IMR-90 (cell line): ENCODE measurements at regions not wholly inside any gene's neighbourhood (a gene's known extent, or its start where the extent isn't known, plus 50 kb on each side); places are given as distances from the start of the nearest gene placed in this dataset.

Source experiments
- ATAC-seq: fragments of 200-7000 bp; cut with Tn5 transposase; 2 replicates; pipeline ENCODE4 v1.9.1; 2020; ENCODE audit warnings: low read depth, mild to moderate bottlenecking, moderate library complexity
- BruUV-seq: library from RNA; stranded (reverse); fragments of 400-500 nt; replicated peaks from 2 replicates; lab custom pipeline; 2021; lab: Mats Ljungman, UMichigan
- CTCF ChIA-PET: fragments of 300-600 bp; formaldehyde crosslinking; extraction: SDS; loops from one replicate; lab custom pipeline; 2021; ENCODE audit warnings: antibody characterized with exemption; lab: Yijun Ruan, JAX
- POLR2A ChIA-PET: fragments of 300-600 bp; sonication (Branson Sonifier 250); formaldehyde crosslinking; loops from one replicate; lab custom pipeline; 2022; ENCODE audit warnings: antibody characterized with exemption; ENCODE audit not compliant: unreplicated experiment; lab: Charles Lee
- DNase-seq: peaks from one replicate; pipeline ENCODE4 v3.0.0; 2013
- H2AFZ ChIP-seq: replicated peaks from 2 replicates; pipeline ENCODE3; 2013; ENCODE audit warnings: low read length, mild to moderate bottlenecking; ENCODE audit not compliant: poor library complexity
- H2AK5ac ChIP-seq: 2 replicates; pipeline ENCODE4 v1.6.1; 2013; ENCODE audit warnings: low read depth, low read length, inconsistent platforms
- H2AK9ac ChIP-seq: replicated peaks from 2 replicates; pipeline ENCODE3; 2013; ENCODE audit warnings: mild to moderate bottlenecking, low read depth, low read length, moderate library complexity; ENCODE audit not compliant: poor library complexity
- H2BK120ac ChIP-seq: 2 replicates; pipeline ENCODE4 v1.6.1; 2013; ENCODE audit warnings: low read depth, low read length, inconsistent platforms
- H2BK15ac ChIP-seq: 3 replicates; pipeline ENCODE4 v1.6.1; 2013; ENCODE audit warnings: low read depth, low read length, inconsistent platforms
- H2BK20ac ChIP-seq: 2 replicates; pipeline ENCODE4 v1.6.1; 2013; ENCODE audit warnings: low read depth, mild to moderate bottlenecking, inconsistent platforms, low read length, moderate library complexity
- H2BK5ac ChIP-seq: 2 replicates; pipeline ENCODE4 v1.6.1; 2013; ENCODE audit warnings: mild to moderate bottlenecking, low read depth, low read length, inconsistent platforms; ENCODE audit not compliant: poor library complexity, severe bottlenecking
- H3K14ac ChIP-seq: replicated peaks from 2 replicates; pipeline ENCODE4 v1.6.1; 2013; ENCODE audit warnings: low read depth, low read length, inconsistent platforms
- H3K18ac ChIP-seq: 2 replicates; pipeline ENCODE4 v1.6.1; 2013; ENCODE audit warnings: low read depth, low read length, control low read depth
- H3K23ac ChIP-seq: 2 replicates; pipeline ENCODE4 v1.6.1; 2013; ENCODE audit warnings: low read depth, low read length, inconsistent platforms
- H3K27ac ChIP-seq: 2 replicates; pipeline ENCODE4 v1.5.1; 2013; ENCODE audit warnings: mild to moderate bottlenecking, control low read depth, low read length; ENCODE audit not compliant: insufficient read depth
- H3K27me3 ChIP-seq: 2 replicates; pipeline ENCODE4 v1.6.1; 2013; ENCODE audit warnings: low read length; ENCODE audit not compliant: control insufficient read depth, insufficient read depth
- H3K36me3 ChIP-seq: 2 replicates; pipeline ENCODE4 v1.6.1; 2013; ENCODE audit warnings: low read length, mixed read lengths; ENCODE audit not compliant: control insufficient read depth, insufficient read depth
- H3K4ac ChIP-seq: 2 replicates; pipeline ENCODE4 v1.6.1; 2013; ENCODE audit warnings: low read depth, low read length, inconsistent platforms
- H3K4me1 ChIP-seq: 2 replicates; pipeline ENCODE4 v1.6.1; 2013; ENCODE audit warnings: low read length, mixed read lengths; ENCODE audit not compliant: control insufficient read depth, insufficient read depth
- H3K4me2 ChIP-seq: 2 replicates; pipeline ENCODE4 v1.6.1; 2013; ENCODE audit warnings: low read depth, mild to moderate bottlenecking, control low read depth, low read length, moderate library complexity
- H3K4me3 ChIP-seq: 2 replicates; pipeline ENCODE4 v1.5.1; 2013; ENCODE audit warnings: low read depth, mild to moderate bottlenecking, control low read depth, low read length, moderate library complexity; ENCODE audit not compliant: insufficient read depth
- H3K56ac ChIP-seq: 2 replicates; pipeline ENCODE4 v1.6.1; 2013; ENCODE audit warnings: low read length, inconsistent platforms; ENCODE audit not compliant: insufficient read depth; ENCODE audit errors: extremely low read depth
- H3K79me1 ChIP-seq, 2 experiments: 2 replicates each; pipeline ENCODE4 v1.6.1; 2013; ENCODE audit warnings: low read length in 2 of 2, inconsistent platforms in 1 of 2, low read depth in 1 of 2
- H3K9ac ChIP-seq: 2 replicates; pipeline ENCODE4 v1.6.1; 2013; ENCODE audit warnings: low read depth, low read length, control low read depth
- H3K9me1 ChIP-seq: 2 replicates; pipeline ENCODE4 v1.6.1; 2013; ENCODE audit warnings: low read length, inconsistent platforms; ENCODE audit not compliant: insufficient read depth
- H3K9me3 ChIP-seq: 2 replicates; pipeline ENCODE4 v1.6.1; 2013; ENCODE audit warnings: low read length; ENCODE audit not compliant: control insufficient read depth, insufficient read depth
- H4K20me1 ChIP-seq: 2 replicates; pipeline ENCODE4 v1.6.1; 2013; ENCODE audit warnings: low read length, inconsistent platforms; ENCODE audit not compliant: insufficient read depth
- H4K5ac ChIP-seq: 2 replicates; pipeline ENCODE4 v1.6.1; 2013; ENCODE audit warnings: mild to moderate bottlenecking, low read depth, low read length, control low read depth
- H4K8ac ChIP-seq, 2 experiments: 2 replicates each; pipeline ENCODE4 v1.6.1; 2013; ENCODE audit warnings: low read depth in 2 of 2, low read length in 2 of 2, control low read depth in 1 of 2, inconsistent platforms in 1 of 2
- H4K91ac ChIP-seq: 2 replicates; pipeline ENCODE4 v1.6.1; 2013; ENCODE audit warnings: low read depth, low read length, inconsistent platforms; ENCODE audit not compliant: insufficient read depth
- RFX5 ChIP-seq: IDR thresholded peaks from 2 replicates; pipeline ENCODE4 v1.8.0; 2012; ENCODE audit warnings: low read depth, mild to moderate bottlenecking, low read length, moderate library complexity
- SMC3 ChIP-seq: fragments of 150-350 bp; IDR thresholded peaks from 2 replicates; pipeline ENCODE4 v1.6.1; 2016; ENCODE audit warnings: low read depth, mild to moderate bottlenecking, antibody characterized with exemption, low read length, moderate library complexity
- WGBS, 2 experiments: methylation state at CpG; one replicate each; pipeline versions ENCODE4 v1.1.5 to v1.1.7; 2013; ENCODE audit warnings: missing lambda C conversion rate in 2 of 2; ENCODE audit not compliant: insufficient read length in 1 of 2; ENCODE audit errors: extremely low coverage in 2 of 2; 5-methylcytosine and 5-hydroxymethylcytosine counted together
- dilution Hi-C: fragments of 300-500 bp; cut with HindIII; formaldehyde crosslinking; loops from one replicate; pipeline ENCODE4 v1.14.3; 2018; ENCODE audit warnings: low sequenced_read_pairs; ENCODE audit not compliant: unreplicated experiment
- in situ Hi-C: fragments of 300-500 bp; cut with MboI; formaldehyde crosslinking; loops from 3 replicates; pipeline ENCODE4 v1.14.3; 2019; ENCODE audit warnings: low sequenced_read_pairs, inconsistent platforms, mixed read lengths
- intact Hi-C: fragments of 100-400 bp; cut with micrococcal nuclease; formaldehyde crosslinking; loops from 2 replicates; pipeline ENCODE4 v1.10.0; 2022

DNA sequence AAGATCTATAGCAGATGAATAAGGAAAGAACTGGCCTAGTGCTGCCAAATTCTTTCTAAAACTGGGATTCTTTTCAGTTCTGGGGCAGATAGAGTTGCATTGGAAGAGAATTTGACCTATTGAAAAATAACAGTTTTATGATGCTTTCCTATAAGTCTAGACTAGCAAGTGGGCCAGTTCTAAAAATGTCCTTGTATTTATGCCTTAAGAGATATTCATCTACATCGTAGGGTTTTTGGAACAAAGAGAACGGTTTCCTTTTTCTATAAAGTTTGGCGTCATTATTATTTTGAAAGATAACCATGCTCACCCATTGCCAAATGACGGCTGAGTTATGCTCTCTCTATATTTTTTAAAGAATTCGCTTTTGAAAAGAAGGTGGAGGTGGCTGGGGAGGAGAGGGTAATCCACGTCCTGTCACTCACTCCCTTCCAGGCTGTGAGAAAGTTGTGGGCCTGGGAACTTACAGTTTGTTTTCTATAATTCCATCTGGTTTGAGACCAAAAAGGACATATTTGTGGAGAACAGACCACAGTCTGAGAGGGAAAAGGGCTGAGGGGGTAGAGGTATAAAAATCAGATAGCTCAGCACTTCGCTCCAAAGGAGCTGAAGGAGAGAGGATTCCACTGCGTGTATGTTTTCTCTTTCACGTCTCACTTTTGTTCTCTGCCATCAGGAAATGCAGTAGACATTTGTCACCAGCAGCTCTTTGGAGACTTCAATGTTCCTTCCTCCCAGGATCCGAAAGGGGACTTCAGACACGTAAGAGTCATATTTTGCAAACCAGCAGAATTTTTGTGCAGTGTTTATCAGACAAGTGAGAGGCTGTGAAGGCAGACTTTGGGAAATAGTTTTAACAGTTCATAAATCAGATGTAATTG, 281.9 kb upstream of the FN1 start:
- Histone ChIP-seq H2AK9ac (no peak overlapping the region), H3K9me1 (no peaks in the 10 kb centered on the region; the same call in 1 of the 2 replicates), H3K27me3 (no peaks in the 10 kb centered on the region), H3K4me1 (peaks cover 16% of the 10 kb centered on the region), H3K4me2 (peak overlapping the region; percentile 83), H4K91ac (peak overlapping the region; percentile 40; the same call in 1 of the 2 replicates), H4K20me1 (no peaks in the 10 kb centered on the region), H3K36me3 (no peaks in the 10 kb centered on the region), H3K4me3 (no peak overlapping the region), H3K23ac (no peak overlapping the region), H3K9ac (peak overlapping the region; percentile 24), H2BK5ac (peak overlapping the region; percentile 1), H3K18ac (peak overlapping the region; percentile 91), H3K9me3 (no peaks in the 10 kb centered on the region), H3K27ac (no peak overlapping the region; the same call in 1 of the 2 replicates), H3K4ac (peak overlapping the region; percentile 44; the same call in 1 of the 2 replicates), H2AFZ (peak overlapping the region; percentile 9), H2BK20ac (peak overlapping the region; percentile 58), H3K79me1 (no peaks in the 10 kb centered on the region), H4K5ac (peak overlapping the region; percentile 67; the same call in 1 of the 2 replicates), H4K8ac (peak overlapping the region; percentile 3 to 54; a peak in 3 of 4 replicates), H3K14ac (peak overlapping the region; percentile 62), H2AK5ac (no peak overlapping the region), H3K56ac (no peak overlapping the region), H2BK120ac (peak overlapping the region; percentile 60), H2BK15ac (peak overlapping the region; percentile 59; the same call in 2 of the 3 replicates)
- ChIA-PET POLR2A (no interaction called here), CTCF (no interaction called here)
- BruUV-seq: no TSS peak
- TF ChIP-seq RFX5 (no peak), SMC3 (no peak)
- ATAC-seq (peak; percentile 18), DNase-seq (no peak)
- WGBS, 2 experiments: 50% methylated on average over 1 of the region's 11 CpGs; no CpG with 5 or more reads in 1 of the 2 experiments
- in situ Hi-C loops (no loop called here), dilution Hi-C loops (no loop called here), intact Hi-C loops (no loop called here)
